Activated CD4-positive, alpha-beta T cell treated with anti-CD3 and anti-CD28 coated beads, Interleukin-2, amount 50 U/mL, for 1 hour (primary cell): ENCODE measurements at regions not wholly inside any gene's neighbourhood (a gene's known extent, or its start where the extent isn't known, plus 50 kb on each side); places are given as distances from the start of the nearest gene placed in this dataset.

Experiments used
- DNase-seq: peaks from one replicate; pipeline ENCODE4 v3.0.0-alpha.2; 2020

GRCh38 chr7:145082366-145083161 lies 246.7 kb upstream of the TPK1 start:
- DNase-seq: no peak

- no peak for DNase-seq
These were observed 229.6 kb upstream of the TPK1 start for GRCh38 chr7:145065473-145065872.

- DNase-seq: no peak
These were observed 228.3 kb upstream of the TPK1 start for GRCh38 chr7:145064114-145064513.

GRCh38 chr7:145053781-145054180 lies 217.9 kb upstream of the TPK1 start:
- DNase-seq: no peak

- no peak for DNase-seq
These were observed 214.6 kb upstream of the TPK1 start for GRCh38 chr7:145050415-145050814.

GRCh38 chr7:145036604-145037405 lies 201.0 kb upstream of the TPK1 start:
- peak; percentile 17 for DNase-seq

GRCh38 chr7:145031162-145031561 lies 195.3 kb upstream of the TPK1 start:
- DNase-seq: no peak

- DNase-seq: no peak
These were observed 194.9 kb upstream of the TPK1 start for GRCh38 chr7:145030754-145031153.

- no peak for DNase-seq
These were observed 184.6 kb upstream of the TPK1 start for GRCh38 chr7:145020454-145020853.

- no peak for DNase-seq
These were observed 180.2 kb upstream of the TPK1 start for GRCh38 chr7:145016068-145016467.

GRCh38 chr7:145009876-145010275 lies 174.0 kb upstream of the TPK1 start:
- DNase-seq: no peak

- no peak for DNase-seq
These were observed 169.7 kb upstream of the TPK1 start for GRCh38 chr7:145005601-145006000.

- DNase-seq: no peak
These were observed 161.7 kb upstream of the TPK1 start for GRCh38 chr7:144997512-144997911.

GRCh38 chr7:144995495-144995894 lies 159.6 kb upstream of the TPK1 start:
- no peak for DNase-seq

GRCh38 chr7:144991041-144991440 lies 155.2 kb upstream of the TPK1 start:
- no peak for DNase-seq

- no peak for DNase-seq
These were observed 151.8 kb upstream of the TPK1 start for GRCh38 chr7:144987686-144988085.

GRCh38 chr7:144982133-144982532 lies 146.3 kb upstream of the TPK1 start:
- DNase-seq: no peak

GRCh38 chr7:144975882-144976281 lies 140.0 kb upstream of the TPK1 start:
- DNase-seq: no peak

GRCh38 chr7:144969787-144970186 lies 133.9 kb upstream of the TPK1 start:
- no peak for DNase-seq

GRCh38 chr7:144960763-144961162 lies 124.9 kb upstream of the TPK1 start:
- no peak for DNase-seq

- DNase-seq: no peak
These were observed 122.1 kb upstream of the TPK1 start for GRCh38 chr7:144957998-144958397.

- DNase-seq: no peak
These were observed 119.6 kb upstream of the TPK1 start for GRCh38 chr7:144955422-144955821.

- DNase-seq: no peak
These were observed 105.3 kb upstream of the TPK1 start for GRCh38 chr7:144941127-144941526.

GRCh38 chr7:144937199-144937598 lies 101.3 kb upstream of the TPK1 start:
- no peak for DNase-seq
